ENCODE measurements at regions not wholly inside any gene's neighbourhood (a gene's known extent, or its start where the extent isn't known, plus 50 kb on each side); places are given as distances from the start of the nearest gene placed in this dataset.

DNA sequence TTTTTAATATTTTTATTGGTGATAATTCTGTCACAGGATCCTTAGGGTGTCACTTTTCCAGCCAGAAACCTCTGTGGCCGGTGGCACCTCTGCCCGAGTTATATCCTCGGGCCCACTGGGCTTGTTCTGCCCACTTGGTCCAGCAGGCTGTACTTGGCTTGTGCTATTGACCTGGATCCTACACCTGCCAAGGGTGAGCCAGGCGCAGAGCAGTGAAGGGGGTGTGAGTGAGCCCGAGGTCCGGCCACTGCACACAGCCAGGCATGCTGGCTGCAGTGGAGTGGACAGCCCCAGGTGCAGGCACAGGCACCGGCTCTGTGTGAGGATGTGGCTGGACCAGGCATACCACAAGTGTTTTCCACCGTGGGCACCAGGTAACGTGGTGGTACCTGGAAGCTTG is 54.7 kb upstream of the NUDT6 start:
- peaks cover 16 to 38% (median 30%) of the 10 kb centered on the region in 7 donors for H3K9me3 Mint-ChIP-seq
- WGBS (ENCODE audit: insufficient coverage): 99% methylated on average over 9 of the region's 9 CpGs
- H3K9ac ChIP-seq (ENCODE audit: insufficient read depth, low read length, poor library complexity, severe bottlenecking): no peak overlapping the region
- H2AFZ ChIP-seq (ENCODE audit: insufficient read depth, low read depth, low read length, poor library complexity, severe bottlenecking): no peak overlapping the region
- no peak for DNase-seq
- intact Hi-C loops (cut with micrococcal nuclease): no loop called here
- H3K79me2 ChIP-seq (ENCODE audit: insufficient read depth, low read length): no peaks in the 10 kb centered on the region
- no peaks in the 10 kb centered on the region for H4K20me1 ChIP-seq (ENCODE audit: insufficient read depth, low read length)
- no peak overlapping the region for H3K4me3 Mint-ChIP-seq
- peaks cover 35 to 48% of the 10 kb centered on the region in 2 donors for H3K36me3 Mint-ChIP-seq
- H3K4me2 ChIP-seq (replicated peaks; ENCODE audit: extremely low read depth, low read length, poor library complexity, severe bottlenecking): no peak overlapping the region
- H3K27ac Mint-ChIP-seq: no peak overlapping the region
- no peak overlapping the region for H3K27ac ChIP-seq (ENCODE audit: low read depth in 1 of 2, low read length in 2 of 2)
- H3K4me1 Mint-ChIP-seq: no peaks in the 10 kb centered on the region
- TF ChIP-seq, protein P1, sequence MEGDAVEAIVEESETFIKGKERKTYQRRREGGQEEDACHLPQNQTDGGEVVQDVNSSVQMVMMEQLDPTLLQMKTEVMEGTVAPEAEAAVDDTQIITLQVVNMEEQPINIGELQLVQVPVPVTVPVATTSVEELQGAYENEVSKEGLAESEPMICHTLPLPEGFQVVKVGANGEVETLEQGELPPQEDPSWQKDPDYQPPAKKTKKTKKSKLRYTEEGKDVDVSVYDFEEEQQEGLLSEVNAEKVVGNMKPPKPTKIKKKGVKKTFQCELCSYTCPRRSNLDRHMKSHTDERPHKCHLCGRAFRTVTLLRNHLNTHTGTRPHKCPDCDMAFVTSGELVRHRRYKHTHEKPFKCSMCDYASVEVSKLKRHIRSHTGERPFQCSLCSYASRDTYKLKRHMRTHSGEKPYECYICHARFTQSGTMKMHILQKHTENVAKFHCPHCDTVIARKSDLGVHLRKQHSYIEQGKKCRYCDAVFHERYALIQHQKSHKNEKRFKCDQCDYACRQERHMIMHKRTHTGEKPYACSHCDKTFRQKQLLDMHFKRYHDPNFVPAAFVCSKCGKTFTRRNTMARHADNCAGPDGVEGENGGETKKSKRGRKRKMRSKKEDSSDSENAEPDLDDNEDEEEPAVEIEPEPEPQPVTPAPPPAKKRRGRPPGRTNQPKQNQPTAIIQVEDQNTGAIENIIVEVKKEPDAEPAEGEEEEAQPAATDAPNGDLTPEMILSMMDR (IDR thresholded peaks at IDR 0.05): no peak
- no peak overlapping the region for H3K4me3 ChIP-seq (replicated peaks in 1 of 3; ENCODE audit: low read depth in 2 of 3, low read length in 3 of 3)
- H3K9me3 ChIP-seq (replicated peaks in 1 of 2; ENCODE audit: control insufficient read depth in 1 of 2, insufficient read depth in 1 of 2, low read length in 2 of 2): peaks cover 18 to 34% of the 10 kb centered on the region in 2 donors
- peaks cover 11 to 52% of the 10 kb centered on the region in 2 donors for H3K36me3 ChIP-seq (replicated peaks in 1 of 2; ENCODE audit: control insufficient read depth in 1 of 2, insufficient read depth in 2 of 2, low read length in 2 of 2)
- H3K27me3 ChIP-seq (ENCODE audit: control insufficient read depth in 2 of 2, insufficient read depth in 2 of 2, low read length in 2 of 2): no peaks in the 10 kb centered on the region
- no peaks in the 10 kb centered on the region for H3K4me1 ChIP-seq (ENCODE audit: control insufficient read depth in 1 of 2, insufficient read depth in 2 of 2, low read length in 2 of 2)
- H3K27me3 Mint-ChIP-seq (ENCODE audit: low read depth in 3 of 3): no peaks in the 10 kb centered on the region

DNA sequence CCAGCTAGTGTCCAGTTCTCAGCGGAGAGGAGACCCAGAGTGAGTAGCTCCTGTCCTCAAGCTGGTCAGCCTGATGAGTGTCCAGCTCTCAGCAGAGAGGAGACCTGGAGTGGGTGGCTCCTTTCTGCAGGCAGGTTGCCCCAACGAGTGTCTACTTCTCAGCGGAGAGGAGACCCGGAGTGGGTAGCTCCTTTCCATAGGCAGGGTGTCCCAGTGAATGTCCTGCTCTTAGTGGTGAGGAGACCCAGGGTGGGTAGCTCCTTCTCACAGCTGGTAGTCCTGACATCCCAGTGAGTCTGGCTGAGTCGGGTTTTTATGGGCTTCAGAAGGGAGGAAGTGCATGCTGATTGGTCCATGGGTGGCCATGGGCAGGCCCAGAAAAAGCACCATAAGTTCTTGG is 55.7 kb upstream of the NUDT6 start:
- DNase-seq: no peak
- Mint-ChIP-seq H3K4me3 (no peak overlapping the region), H3K36me3 (peaks cover 41 to 57% of the 10 kb centered on the region in 2 donors), H3K4me1 (no peaks in the 10 kb centered on the region), H3K27me3 (ENCODE audit: low read depth in 3 of 3) (no peaks in the 10 kb centered on the region), H3K9me3 (peaks cover 16 to 40% (median 31%) of the 10 kb centered on the region in 7 donors), H3K27ac (no peak overlapping the region)
- 100% methylated on average over 5 of the region's 5 CpGs for WGBS (ENCODE audit: insufficient coverage)
- no peak overlapping the region for H3K4me2 ChIP-seq (replicated peaks; ENCODE audit: extremely low read depth, low read length, poor library complexity, severe bottlenecking)
- no peak overlapping the region for H3K9ac ChIP-seq (ENCODE audit: insufficient read depth, low read length, poor library complexity, severe bottlenecking)
- H3K4me3 ChIP-seq (replicated peaks in 1 of 3; ENCODE audit: low read depth in 2 of 3, low read length in 3 of 3): no peak overlapping the region
- H3K79me2 ChIP-seq (ENCODE audit: insufficient read depth, low read length): no peaks in the 10 kb centered on the region
- intact Hi-C loops (cut with micrococcal nuclease): no loop called here
- H3K27me3 ChIP-seq (ENCODE audit: control insufficient read depth in 2 of 2, insufficient read depth in 2 of 2, low read length in 2 of 2): no peaks in the 10 kb centered on the region
- H2AFZ ChIP-seq (ENCODE audit: insufficient read depth, low read depth, low read length, poor library complexity, severe bottlenecking): no peak overlapping the region
- TF ChIP-seq, protein P1 (IDR thresholded peaks at IDR 0.05): no peak
- peaks cover 18 to 34% of the 10 kb centered on the region in 2 donors for H3K9me3 ChIP-seq (replicated peaks in 1 of 2; ENCODE audit: control insufficient read depth in 1 of 2, insufficient read depth in 1 of 2, low read length in 2 of 2)
- no peaks in the 10 kb centered on the region for H3K4me1 ChIP-seq (ENCODE audit: control insufficient read depth in 1 of 2, insufficient read depth in 2 of 2, low read length in 2 of 2)
- peaks cover 11 to 56% of the 10 kb centered on the region in 2 donors for H3K36me3 ChIP-seq (replicated peaks in 1 of 2; ENCODE audit: control insufficient read depth in 1 of 2, insufficient read depth in 2 of 2, low read length in 2 of 2)
- no peak overlapping the region for H3K27ac ChIP-seq (ENCODE audit: low read depth in 1 of 2, low read length in 2 of 2)
- H4K20me1 ChIP-seq (ENCODE audit: insufficient read depth, low read length): no peaks in the 10 kb centered on the region
